ENCODE measurements at regions not wholly inside any gene's neighbourhood (a gene's known extent, or its start where the extent isn't known, plus 50 kb on each side); places are given as distances from the start of the nearest gene placed in this dataset.

DNA sequence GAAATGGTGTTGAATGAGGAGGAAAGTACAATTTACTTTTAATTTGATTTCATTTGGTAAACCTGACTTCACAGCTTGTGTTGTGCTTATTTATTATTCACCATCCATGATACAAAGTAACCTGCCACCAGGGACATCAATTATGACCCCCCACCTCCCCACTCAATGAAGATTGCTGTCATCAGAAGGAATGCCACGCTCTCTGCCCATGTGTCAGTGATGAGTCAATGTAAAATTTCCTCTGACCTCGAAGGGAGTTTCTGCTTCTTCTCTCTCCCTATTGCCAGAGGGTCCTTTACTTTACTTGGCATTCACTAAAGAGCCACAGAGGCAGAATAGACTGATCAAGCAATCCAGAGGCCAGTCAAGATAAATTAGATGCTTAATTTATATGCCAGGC, 759.7 kb downstream of the CDH11 start:
- TF ChIP-seq POLR2A (IDR thresholded peaks at IDR 0.05) (no peak), EP300 (IDR thresholded peaks at IDR 0.05) (no peak), POLR2AphosphoS5 (IDR thresholded peaks at IDR 0.05) (no peak)
- TF ChIP-seq, protein P1, sequence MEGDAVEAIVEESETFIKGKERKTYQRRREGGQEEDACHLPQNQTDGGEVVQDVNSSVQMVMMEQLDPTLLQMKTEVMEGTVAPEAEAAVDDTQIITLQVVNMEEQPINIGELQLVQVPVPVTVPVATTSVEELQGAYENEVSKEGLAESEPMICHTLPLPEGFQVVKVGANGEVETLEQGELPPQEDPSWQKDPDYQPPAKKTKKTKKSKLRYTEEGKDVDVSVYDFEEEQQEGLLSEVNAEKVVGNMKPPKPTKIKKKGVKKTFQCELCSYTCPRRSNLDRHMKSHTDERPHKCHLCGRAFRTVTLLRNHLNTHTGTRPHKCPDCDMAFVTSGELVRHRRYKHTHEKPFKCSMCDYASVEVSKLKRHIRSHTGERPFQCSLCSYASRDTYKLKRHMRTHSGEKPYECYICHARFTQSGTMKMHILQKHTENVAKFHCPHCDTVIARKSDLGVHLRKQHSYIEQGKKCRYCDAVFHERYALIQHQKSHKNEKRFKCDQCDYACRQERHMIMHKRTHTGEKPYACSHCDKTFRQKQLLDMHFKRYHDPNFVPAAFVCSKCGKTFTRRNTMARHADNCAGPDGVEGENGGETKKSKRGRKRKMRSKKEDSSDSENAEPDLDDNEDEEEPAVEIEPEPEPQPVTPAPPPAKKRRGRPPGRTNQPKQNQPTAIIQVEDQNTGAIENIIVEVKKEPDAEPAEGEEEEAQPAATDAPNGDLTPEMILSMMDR (IDR thresholded peaks at IDR 0.05) = no peak
- H3K36me3 ChIP-seq = no peaks in the 10 kb centered on the region
- DNase-seq = no peak
- no peaks in the 10 kb centered on the region for H3K27me3 ChIP-seq
- H3K9me3 ChIP-seq = no peaks in the 10 kb centered on the region
- no peaks in the 10 kb centered on the region for H3K4me1 ChIP-seq
- H3K27ac ChIP-seq = no peak overlapping the region
- WGBS, 2 donors = 69 to 76% methylated on average over 2 of the region's 2 CpGs
- H3K4me3 ChIP-seq = no peak overlapping the region
- intact Hi-C loops (cut with DNase I) = no loop called here

DNA sequence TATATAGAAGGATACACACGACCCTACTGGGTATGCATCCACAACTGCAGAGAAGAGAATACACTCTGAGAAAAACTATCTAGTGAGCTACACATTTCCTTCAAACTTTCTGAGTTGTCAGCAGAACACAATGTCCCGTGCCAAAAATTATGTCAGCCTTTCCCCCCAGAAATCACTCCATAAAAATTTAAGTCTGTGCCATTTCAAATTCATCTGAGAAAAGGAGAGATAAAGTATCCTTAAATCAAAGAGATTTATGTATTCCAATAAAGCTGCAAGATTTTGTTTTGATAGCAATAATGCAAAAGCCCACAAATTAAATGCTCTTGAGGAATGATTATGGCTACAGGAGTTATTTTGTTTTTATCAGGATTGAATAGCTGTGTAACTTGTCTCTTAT, 760.1 kb downstream of the CDH11 start:
- no peaks in the 10 kb centered on the region for H3K36me3 ChIP-seq
- no peaks in the 10 kb centered on the region for H3K9me3 ChIP-seq
- TF ChIP-seq, protein P1 (IDR thresholded peaks at IDR 0.05) = no peak
- TF ChIP-seq POLR2AphosphoS5 (IDR thresholded peaks at IDR 0.05) (no peak), EP300 (IDR thresholded peaks at IDR 0.05) (no peak), POLR2A (IDR thresholded peaks at IDR 0.05) (no peak)
- H3K27ac ChIP-seq = no peak overlapping the region
- 65 to 71% methylated on average over 2 of the region's 2 CpGs for WGBS, 2 donors
- intact Hi-C loops (cut with DNase I) = no loop called here
- H3K27me3 ChIP-seq = no peaks in the 10 kb centered on the region
- H3K4me1 ChIP-seq = no peaks in the 10 kb centered on the region
- DNase-seq = no peak
- H3K4me3 ChIP-seq = no peak overlapping the region

DNA sequence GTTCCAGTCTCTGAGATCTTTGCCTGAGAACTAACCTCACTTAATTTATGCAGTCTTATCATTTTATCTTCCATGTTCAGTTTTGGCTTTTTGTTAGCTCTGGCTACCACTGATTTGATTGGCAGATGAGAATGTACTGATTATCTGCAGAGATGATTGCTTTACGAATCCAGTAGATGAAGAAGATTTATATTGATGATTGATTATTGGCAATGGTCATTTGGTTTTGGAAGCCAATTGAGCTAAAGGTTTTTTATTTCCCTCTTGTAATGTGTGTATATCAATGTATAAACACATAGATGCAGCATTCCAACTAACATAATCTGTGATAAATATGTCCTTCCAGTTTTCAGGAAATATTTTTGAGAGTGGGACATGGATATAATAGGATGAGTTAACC, 763.6 kb downstream of the CDH11 start:
- H3K27me3 ChIP-seq = no peaks in the 10 kb centered on the region
- no peak for TF ChIP-seq EP300 (IDR thresholded peaks at IDR 0.05)
- TF ChIP-seq POLR2AphosphoS5 (IDR thresholded peaks at IDR 0.05) = no peak
- TF ChIP-seq, protein P1 (IDR thresholded peaks at IDR 0.05) = no peak
- TF ChIP-seq POLR2A (IDR thresholded peaks at IDR 0.05) = no peak
- no peaks in the 10 kb centered on the region for H3K4me1 ChIP-seq
- 81 to 86% methylated on average over 1 of the region's 1 CpG for WGBS, 2 donors
- H3K9me3 ChIP-seq = no peaks in the 10 kb centered on the region
- intact Hi-C loops (cut with DNase I) = no loop called here
- no peak for DNase-seq
- no peaks in the 10 kb centered on the region for H3K36me3 ChIP-seq
- no peak overlapping the region for H3K4me3 ChIP-seq
- H3K27ac ChIP-seq = no peak overlapping the region

DNA sequence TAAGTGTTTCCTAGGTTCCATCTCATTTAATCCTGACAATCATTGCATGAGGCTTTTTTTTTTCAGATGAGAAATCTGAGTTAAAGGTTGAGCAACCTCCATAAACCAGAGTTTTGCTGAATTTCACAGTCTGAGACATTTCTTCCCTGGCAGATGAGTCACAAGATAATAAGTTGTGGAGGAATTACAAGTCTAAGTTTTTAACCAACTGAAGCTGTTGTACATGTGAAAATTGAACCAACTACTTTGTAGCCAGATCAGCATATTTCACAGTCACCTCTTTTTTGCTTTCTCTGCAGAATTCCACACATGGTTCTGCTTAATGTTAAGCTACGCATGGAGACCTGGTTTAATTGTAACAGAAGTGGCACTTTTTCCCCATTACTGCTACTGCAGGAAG, 765.6 kb downstream of the CDH11 start:
- DNase-seq = no peak
- no peak overlapping the region for H3K4me3 ChIP-seq
- no peaks in the 10 kb centered on the region for H3K9me3 ChIP-seq
- H3K27ac ChIP-seq = no peak overlapping the region
- 89 to 95% methylated on average over 1 of the region's 1 CpG for WGBS, 2 donors
- H3K4me1 ChIP-seq = no peaks in the 10 kb centered on the region
- no peaks in the 10 kb centered on the region for H3K36me3 ChIP-seq
- no peaks in the 10 kb centered on the region for H3K27me3 ChIP-seq
- TF ChIP-seq POLR2A (IDR thresholded peaks at IDR 0.05) (no peak), EP300 (IDR thresholded peaks at IDR 0.05) (no peak), POLR2AphosphoS5 (IDR thresholded peaks at IDR 0.05) (no peak)
- TF ChIP-seq, protein P1 (IDR thresholded peaks at IDR 0.05) = no peak
- intact Hi-C loops (cut with DNase I) = no loop called here

- H3K4me1 ChIP-seq = no peaks in the 10 kb centered on the region
- no peak overlapping the region for H3K4me3 ChIP-seq
- H3K27ac ChIP-seq = no peak overlapping the region
- intact Hi-C loops (cut with DNase I) = no loop called here
- H3K27me3 ChIP-seq = no peaks in the 10 kb centered on the region
- TF ChIP-seq, protein P1 (IDR thresholded peaks at IDR 0.05) = no peak
- TF ChIP-seq EP300 (IDR thresholded peaks at IDR 0.05) = no peak
- TF ChIP-seq POLR2A (IDR thresholded peaks at IDR 0.05) = no peak
- no peak for TF ChIP-seq POLR2AphosphoS5 (IDR thresholded peaks at IDR 0.05)
- no peaks in the 10 kb centered on the region for H3K36me3 ChIP-seq
- no peak for DNase-seq
- 96 to 97% methylated on average over 1 of the region's 1 CpG for WGBS, 2 donors
- H3K9me3 ChIP-seq = no peaks in the 10 kb centered on the region
These were observed 769.6 kb downstream of the CDH11 start for GRCh38 chr16:64352246-64352645.
